ENCODE measurements at regions not wholly inside any gene's neighbourhood (a gene's known extent, or its start where the extent isn't known, plus 50 kb on each side); places are given as distances from the start of the nearest gene placed in this dataset.
"Not testable (repeated sequence)": the region's sequence is repeated elsewhere in the genome, so short reads cannot be mapped to it uniquely, and the experiment has no call there.

DNA sequence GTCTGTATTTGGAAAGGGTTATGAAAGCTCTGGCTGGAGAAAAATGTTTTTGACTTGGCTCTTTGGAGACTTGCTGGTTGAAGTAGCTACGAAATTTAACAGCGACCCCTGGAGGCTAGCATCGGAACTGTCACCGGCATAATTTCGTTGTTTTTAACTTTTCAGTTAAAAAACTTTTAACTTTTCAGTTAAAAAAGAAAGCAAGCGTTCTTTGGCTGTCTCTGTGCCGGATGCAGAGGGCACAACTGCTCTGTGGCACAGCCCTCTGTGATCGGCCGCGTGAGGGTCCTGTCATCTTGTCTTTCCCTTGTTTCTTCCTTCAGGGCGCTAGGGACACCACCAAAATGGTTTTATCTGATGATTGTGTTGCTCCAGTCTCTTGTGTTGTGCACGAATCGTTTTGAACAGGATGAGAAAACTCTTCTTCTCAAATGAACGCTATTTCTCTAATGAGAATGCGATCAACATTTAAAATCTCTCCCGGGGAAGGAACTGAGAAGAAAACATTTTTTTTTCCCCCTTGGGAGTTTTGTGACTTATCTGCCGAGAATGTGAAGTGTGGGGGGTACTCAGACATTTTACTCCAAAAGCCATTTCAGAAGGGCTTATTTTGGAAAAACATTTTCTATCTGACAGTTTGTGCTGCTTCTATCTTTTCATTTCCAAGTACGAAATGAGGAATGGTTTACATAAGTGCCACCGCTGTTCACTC, 57.1 kb downstream of the ADCYAP1 start:
- Histone ChIP-seq H3K4me1 (ENCODE audit: control insufficient read depth, low read depth, low read length) (no peaks in the 10 kb centered on the region), H3K36me3 (ENCODE audit: control insufficient read depth, low read depth, low read length) (no peaks in the 10 kb centered on the region), H3K4me3 (ENCODE audit: low read length) (peak overlapping the region; percentile 37), H3K9me3 (ENCODE audit: control insufficient read depth, low read depth, low read length) (no peaks in the 10 kb centered on the region), H3K9ac (ENCODE audit: low read length) (peak overlapping the region; percentile 40), H3K27ac (ENCODE audit: low read length) (no peak overlapping the region), H3K27me3 (ENCODE audit: control insufficient read depth, insufficient read depth, low read length) (no peaks in the 10 kb centered on the region)

DNA sequence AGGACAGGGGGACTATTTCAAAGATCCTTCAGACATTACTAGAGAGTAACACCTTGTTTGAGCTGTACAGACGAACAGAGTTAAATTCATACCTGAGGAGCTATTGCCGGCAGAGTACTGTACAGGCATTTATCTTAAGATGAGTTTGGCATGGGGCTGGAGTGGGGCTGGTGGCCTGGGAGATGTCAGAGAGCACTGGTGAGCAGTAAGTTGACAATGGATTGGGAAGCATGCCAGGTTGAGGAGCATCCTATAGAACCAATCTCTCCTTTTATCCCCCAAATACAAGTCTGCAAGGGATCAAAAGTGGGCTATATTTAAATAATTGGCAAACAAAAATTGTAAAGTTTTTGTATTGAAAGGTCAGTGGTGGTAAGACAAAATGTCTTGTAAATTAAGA, 58.6 kb downstream of the ADCYAP1 start:
- Histone ChIP-seq H3K4me1 (ENCODE audit: control insufficient read depth, low read depth, low read length) (no peaks in the 10 kb centered on the region), H3K27me3 (ENCODE audit: control insufficient read depth, insufficient read depth, low read length) (no peaks in the 10 kb centered on the region), H3K36me3 (ENCODE audit: control insufficient read depth, low read depth, low read length) (no peaks in the 10 kb centered on the region), H3K9me3 (ENCODE audit: control insufficient read depth, low read depth, low read length) (no peaks in the 10 kb centered on the region), H3K27ac (ENCODE audit: low read length) (no peak overlapping the region), H3K9ac (ENCODE audit: low read length) (no peak overlapping the region), H3K4me3 (ENCODE audit: low read length) (no peak overlapping the region)

DNA sequence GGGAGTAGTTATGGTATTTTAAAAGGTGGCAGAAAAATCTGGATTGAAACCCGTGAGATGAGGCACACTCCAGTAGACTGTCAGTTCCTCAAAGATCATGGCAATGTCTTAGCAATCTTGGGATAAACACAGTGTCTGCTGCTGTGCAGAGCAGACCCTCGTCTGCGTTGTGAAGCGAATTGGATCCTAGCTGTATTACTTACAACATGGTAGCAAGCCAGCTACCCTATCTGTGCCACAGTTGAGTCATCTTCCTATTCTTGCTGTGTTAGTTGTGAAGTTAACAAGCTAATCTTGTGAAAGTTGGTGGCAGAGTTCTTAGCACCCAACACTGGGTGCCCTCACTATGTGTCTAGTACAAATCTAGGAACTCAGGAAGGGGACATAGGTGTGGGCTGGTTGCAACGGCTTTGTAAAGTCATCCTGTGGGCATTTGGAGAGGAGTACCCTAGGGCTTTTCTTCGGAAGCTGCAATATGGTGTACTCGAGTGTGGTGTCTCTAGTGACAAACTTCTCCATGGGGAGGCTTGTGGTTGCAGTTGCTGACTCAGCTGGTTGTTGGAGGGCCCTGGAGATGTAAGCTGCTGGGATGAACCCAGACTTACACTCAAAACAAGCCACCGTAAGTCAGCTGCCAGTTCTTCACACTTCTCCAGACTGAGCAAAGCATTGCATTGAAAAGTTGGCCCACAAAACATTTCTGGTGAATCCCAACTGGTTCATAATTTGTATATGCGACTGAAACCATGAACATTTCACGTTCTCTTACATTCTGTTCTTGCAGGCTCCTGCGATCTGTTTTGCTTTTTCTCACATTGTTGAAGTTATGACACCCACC, 61.5 kb downstream of the ADCYAP1 start:
- Histone ChIP-seq H3K27me3 (ENCODE audit: control insufficient read depth, insufficient read depth, low read length) (no peaks in the 10 kb centered on the region), H3K27ac (ENCODE audit: low read length) (no peak overlapping the region), H3K9me3 (ENCODE audit: control insufficient read depth, low read depth, low read length) (no peaks in the 10 kb centered on the region), H3K4me3 (ENCODE audit: low read length) (no peak overlapping the region), H3K9ac (ENCODE audit: low read length) (no peak overlapping the region), H3K4me1 (ENCODE audit: control insufficient read depth, low read depth, low read length) (no peaks in the 10 kb centered on the region), H3K36me3 (ENCODE audit: control insufficient read depth, low read depth, low read length) (no peaks in the 10 kb centered on the region)

DNA sequence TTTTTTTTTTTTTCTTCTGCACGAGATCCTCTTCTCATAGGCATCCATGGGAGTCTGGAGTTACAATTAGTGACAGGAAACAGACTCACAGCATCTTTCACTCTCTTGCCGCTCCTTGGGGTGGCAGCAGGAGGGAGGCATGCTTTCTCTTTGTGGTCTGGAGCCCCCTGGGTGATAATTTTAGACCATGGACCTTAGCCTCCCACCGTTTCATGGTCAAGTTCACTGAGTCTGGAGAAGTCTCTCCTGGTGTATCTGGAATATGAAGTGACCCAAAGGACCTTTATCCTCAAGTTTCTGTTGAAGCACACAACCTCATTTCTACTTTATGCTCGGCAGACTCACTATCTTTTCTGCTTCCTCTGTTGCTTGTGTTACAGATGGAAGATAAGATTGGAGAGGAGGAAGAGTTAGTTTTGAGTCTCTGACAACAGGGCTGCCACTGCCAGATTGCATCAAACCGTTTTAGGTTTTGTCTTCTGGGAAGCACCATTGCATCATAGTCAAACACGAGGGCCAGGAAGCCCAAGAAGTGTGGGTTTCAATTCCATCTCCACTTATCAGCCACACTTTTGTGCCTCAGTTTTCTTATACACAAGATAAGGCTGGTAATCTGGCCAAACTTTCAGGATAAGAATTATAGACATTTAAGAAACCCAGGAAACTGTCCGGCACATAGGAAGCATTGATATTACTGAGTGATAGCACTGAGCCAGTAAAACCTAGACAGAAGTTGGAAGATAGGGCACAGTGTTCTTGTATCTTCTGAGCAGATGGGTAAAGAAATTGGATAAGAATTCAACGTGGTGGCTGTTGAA, 62.3 kb downstream of the ADCYAP1 start:
- no peaks in the 10 kb centered on the region for H3K27me3 ChIP-seq (ENCODE audit: control insufficient read depth, insufficient read depth, low read length)
- no peaks in the 10 kb centered on the region for H3K36me3 ChIP-seq (ENCODE audit: control insufficient read depth, low read depth, low read length)
- H3K9me3 ChIP-seq (ENCODE audit: control insufficient read depth, low read depth, low read length) = no peaks in the 10 kb centered on the region
- no peak overlapping the region for H3K4me3 ChIP-seq (ENCODE audit: low read length)
- no peak overlapping the region for H3K9ac ChIP-seq (ENCODE audit: low read length)
- H3K27ac ChIP-seq (ENCODE audit: low read length) = no peak overlapping the region
- no peaks in the 10 kb centered on the region for H3K4me1 ChIP-seq (ENCODE audit: control insufficient read depth, low read depth, low read length)

DNA sequence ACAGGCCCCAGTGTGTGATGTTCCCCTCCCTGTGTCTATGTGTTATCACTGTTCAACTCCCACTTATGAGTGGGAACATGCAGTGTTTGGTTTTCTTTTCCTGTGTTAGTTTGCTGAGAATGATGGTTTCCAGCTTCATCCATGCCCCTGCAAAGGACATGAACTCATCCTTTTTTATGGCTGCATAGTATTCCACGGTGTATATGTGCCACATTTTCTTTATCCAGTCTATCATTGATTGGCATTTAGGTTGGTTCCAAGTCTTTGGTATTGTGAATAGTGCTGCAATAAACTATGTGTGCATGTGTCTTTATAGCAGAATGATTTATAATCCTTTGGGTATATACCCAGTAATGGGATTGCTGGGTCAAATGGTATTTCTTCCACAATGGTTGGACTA, 64.2 kb downstream of the ADCYAP1 start:
- not testable (repeated sequence) for H3K4me3 ChIP-seq (ENCODE audit: low read length); H3K36me3 ChIP-seq (ENCODE audit: control insufficient read depth, low read depth, low read length)

DNA sequence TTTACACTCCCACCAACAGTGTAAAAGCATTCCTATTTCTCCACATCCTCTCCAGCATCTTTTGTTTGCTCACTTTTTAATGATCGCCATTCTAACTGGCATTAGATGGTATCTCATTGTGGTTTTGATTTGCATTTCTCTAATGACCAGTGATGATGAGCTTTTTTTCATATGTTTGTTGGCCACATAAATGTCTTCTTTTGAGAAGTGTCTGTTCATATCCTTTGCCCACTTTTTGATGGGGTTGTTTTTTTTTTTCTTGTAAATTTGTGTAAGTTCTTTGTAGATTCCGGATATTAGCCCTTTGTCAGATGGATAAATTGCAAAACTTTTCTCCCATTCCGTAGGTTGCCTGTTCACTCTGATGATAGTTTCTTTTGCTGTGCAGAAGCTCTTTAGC, 64.6 kb downstream of the ADCYAP1 start:
- not testable (repeated sequence) for H3K27me3 ChIP-seq (ENCODE audit: control insufficient read depth, insufficient read depth, low read length); H3K9me3 ChIP-seq (ENCODE audit: control insufficient read depth, low read depth, low read length); H3K36me3 ChIP-seq (ENCODE audit: control insufficient read depth, low read depth, low read length); H3K4me1 ChIP-seq (ENCODE audit: control insufficient read depth, low read depth, low read length); H3K27ac ChIP-seq (ENCODE audit: low read length); H3K9ac ChIP-seq (ENCODE audit: low read length); H3K4me3 ChIP-seq (ENCODE audit: low read length)

More for the DNA sequence above, 64.2 kb downstream of the ADCYAP1 start:
- H3K4me1 ChIP-seq (ENCODE audit: control insufficient read depth, low read depth, low read length); H3K9ac ChIP-seq (ENCODE audit: low read length); H3K27me3 ChIP-seq (ENCODE audit: control insufficient read depth, insufficient read depth, low read length); H3K27ac ChIP-seq (ENCODE audit: low read length); H3K9me3 ChIP-seq (ENCODE audit: control insufficient read depth, low read depth, low read length): not testable (repeated sequence)

DNA sequence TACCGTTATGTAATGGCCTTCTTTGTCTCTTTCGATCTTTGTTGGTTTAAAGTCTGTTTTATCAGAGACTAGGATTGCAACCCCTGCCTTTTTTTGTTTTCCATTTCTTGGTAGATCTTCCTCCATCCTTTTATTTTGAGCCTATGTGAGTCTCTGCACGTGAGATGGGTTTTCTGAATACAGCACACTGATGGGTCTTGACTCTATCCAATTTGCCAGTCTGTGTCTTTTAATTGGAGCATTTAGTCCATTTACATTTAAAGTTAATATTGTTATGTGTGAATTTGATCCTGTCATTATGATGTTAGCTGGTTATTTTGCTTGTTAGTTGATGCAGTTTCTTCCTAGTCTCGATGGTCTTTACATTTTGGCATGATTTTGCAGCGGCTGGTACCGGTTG, 69.9 kb downstream of the ADCYAP1 start:
- not testable (repeated sequence) for H3K9ac ChIP-seq (ENCODE audit: low read length); H3K4me1 ChIP-seq (ENCODE audit: control insufficient read depth, low read depth, low read length); H3K27me3 ChIP-seq (ENCODE audit: control insufficient read depth, insufficient read depth, low read length); H3K4me3 ChIP-seq (ENCODE audit: low read length); H3K36me3 ChIP-seq (ENCODE audit: control insufficient read depth, low read depth, low read length); H3K27ac ChIP-seq (ENCODE audit: low read length); H3K9me3 ChIP-seq (ENCODE audit: control insufficient read depth, low read depth, low read length)

DNA sequence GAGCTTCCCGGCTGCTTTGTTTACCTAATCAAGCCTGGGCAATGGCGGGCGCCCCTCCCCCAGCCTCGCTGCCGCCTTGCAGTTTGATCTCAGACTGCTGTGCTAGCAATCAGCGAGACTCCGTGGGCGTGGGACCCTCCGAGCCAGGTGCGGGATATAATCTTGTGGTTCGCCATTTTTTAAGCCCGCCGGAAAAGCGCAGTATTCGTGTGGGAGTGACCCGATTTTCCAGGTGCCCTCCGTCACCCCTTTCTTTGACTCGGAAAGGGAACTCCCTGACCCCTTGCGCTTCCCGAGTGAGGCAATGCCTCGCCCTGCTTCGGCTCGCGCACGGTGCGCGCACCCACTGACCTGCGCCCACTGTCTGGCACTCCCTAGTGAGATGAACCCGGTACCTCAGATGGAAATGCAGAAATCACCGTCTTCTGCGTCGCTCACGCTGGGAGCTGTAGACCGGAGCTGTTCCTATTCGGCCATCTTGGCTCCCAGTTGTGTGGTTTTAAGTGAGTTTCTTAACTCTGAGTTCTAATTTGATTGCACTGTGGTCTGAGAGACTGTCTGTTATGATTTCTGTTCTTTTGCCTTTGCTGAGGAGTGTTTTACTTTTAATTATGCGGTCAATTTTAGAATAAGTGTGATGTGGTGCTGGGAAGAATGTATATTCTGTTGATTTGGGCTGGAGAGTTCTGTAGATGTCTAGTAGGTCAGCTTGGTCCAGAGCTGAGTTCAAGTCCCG, 71.9 kb downstream of the ADCYAP1 start:
- Histone ChIP-seq H3K9ac (ENCODE audit: low read length) (peak overlapping the region; percentile 27), H3K4me3 (ENCODE audit: low read length) (peak overlapping the region; percentile 57)
- H3K27me3 ChIP-seq (ENCODE audit: control insufficient read depth, insufficient read depth, low read length); H3K36me3 ChIP-seq (ENCODE audit: control insufficient read depth, low read depth, low read length); H3K4me1 ChIP-seq (ENCODE audit: control insufficient read depth, low read depth, low read length); H3K27ac ChIP-seq (ENCODE audit: low read length); H3K9me3 ChIP-seq (ENCODE audit: control insufficient read depth, low read depth, low read length): not testable (repeated sequence)

DNA sequence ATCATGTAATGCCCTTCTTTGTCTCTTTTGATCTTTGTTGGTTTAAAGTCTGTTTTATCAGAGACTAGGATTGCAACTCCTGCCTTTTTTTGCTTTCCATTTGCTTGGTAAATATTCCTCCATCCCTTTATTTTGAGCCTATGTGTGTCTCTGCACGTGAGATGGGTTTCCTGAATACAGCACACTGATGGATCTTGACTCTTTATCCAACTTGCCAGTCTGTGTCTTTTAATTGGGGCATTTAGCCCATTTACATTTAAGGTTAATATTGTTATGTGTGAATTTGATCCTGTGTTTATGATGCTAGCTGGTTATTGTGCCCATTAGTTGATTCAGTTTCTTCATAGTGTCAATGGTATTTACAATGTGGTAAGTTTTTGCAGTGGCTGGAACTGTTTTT, 72.7 kb downstream of the ADCYAP1 start:
- H3K9ac ChIP-seq (ENCODE audit: low read length); H3K27me3 ChIP-seq (ENCODE audit: control insufficient read depth, insufficient read depth, low read length); H3K4me1 ChIP-seq (ENCODE audit: control insufficient read depth, low read depth, low read length); H3K27ac ChIP-seq (ENCODE audit: low read length); H3K9me3 ChIP-seq (ENCODE audit: control insufficient read depth, low read depth, low read length); H3K36me3 ChIP-seq (ENCODE audit: control insufficient read depth, low read depth, low read length): not testable (repeated sequence)
- H3K4me3 ChIP-seq (ENCODE audit: low read length) = peak overlapping the region; percentile 57

DNA sequence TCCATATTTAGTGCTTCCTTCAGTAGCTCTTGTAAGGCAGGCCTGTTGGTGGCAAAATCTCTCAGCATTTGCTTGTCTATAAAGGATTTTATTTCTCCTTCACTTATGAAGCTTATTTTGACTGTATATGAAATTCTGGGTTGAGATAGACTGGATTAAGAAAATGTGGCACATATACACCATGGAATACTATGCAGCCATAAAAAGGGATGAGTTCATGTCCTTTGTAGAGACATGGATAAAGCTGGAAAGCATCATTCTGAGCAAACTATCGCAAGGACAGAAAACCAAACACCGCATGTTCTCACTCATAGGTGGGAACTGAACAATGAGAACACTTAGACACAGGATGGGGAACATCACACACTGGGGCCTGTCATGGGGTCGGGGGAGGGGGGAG, 73.1 kb downstream of the ADCYAP1 start:
- peak overlapping the region; percentile 57 for H3K4me3 ChIP-seq (ENCODE audit: low read length)

DNA sequence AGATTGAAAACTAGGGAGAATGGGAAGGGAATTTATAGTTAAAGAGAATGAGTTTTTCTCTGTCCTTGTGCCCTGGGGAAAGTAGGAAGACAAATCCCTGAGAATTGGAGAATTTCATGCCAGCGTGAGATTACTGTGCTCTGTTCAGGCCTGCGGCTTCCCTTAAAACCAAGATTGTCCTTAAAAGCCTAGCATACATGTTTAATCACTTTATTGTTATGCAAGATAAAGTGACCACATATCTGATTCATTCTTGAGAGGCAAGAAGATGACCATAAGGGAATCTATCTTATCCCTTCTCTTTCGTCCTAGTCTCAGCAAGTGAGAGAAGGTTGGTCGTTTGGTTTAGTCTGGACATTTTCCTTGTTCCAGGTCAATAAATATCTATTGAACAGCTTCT, 75.9 kb downstream of the ADCYAP1 start:
- Histone ChIP-seq H3K27me3 (ENCODE audit: control insufficient read depth, insufficient read depth, low read length) (no peaks in the 10 kb centered on the region), H3K9ac (ENCODE audit: low read length) (no peak overlapping the region), H3K27ac (ENCODE audit: low read length) (no peak overlapping the region), H3K4me3 (ENCODE audit: low read length) (no peak overlapping the region), H3K36me3 (ENCODE audit: control insufficient read depth, low read depth, low read length) (peaks cover 5% of the 10 kb centered on the region), H3K9me3 (ENCODE audit: control insufficient read depth, low read depth, low read length) (peaks cover 3% of the 10 kb centered on the region), H3K4me1 (ENCODE audit: control insufficient read depth, low read depth, low read length) (peaks cover 17% of the 10 kb centered on the region)

More for the DNA sequence above, 73.1 kb downstream of the ADCYAP1 start:
- not testable (repeated sequence) for H3K4me1 ChIP-seq (ENCODE audit: control insufficient read depth, low read depth, low read length); H3K9me3 ChIP-seq (ENCODE audit: control insufficient read depth, low read depth, low read length); H3K36me3 ChIP-seq (ENCODE audit: control insufficient read depth, low read depth, low read length); H3K27me3 ChIP-seq (ENCODE audit: control insufficient read depth, insufficient read depth, low read length); H3K9ac ChIP-seq (ENCODE audit: low read length); H3K27ac ChIP-seq (ENCODE audit: low read length)
